ENCODE measurements at regions not wholly inside any gene's neighbourhood (a gene's known extent, or its start where the extent isn't known, plus 50 kb on each side); places are given as distances from the start of the nearest gene placed in this dataset.
"Not testable (repeated sequence)": the region's sequence is repeated elsewhere in the genome, so short reads cannot be mapped to it uniquely, and the experiment has no call there.

GRCh38 chr18:22822841-22823508 lies 110.2 kb upstream of the RBBP8 start:
- H3K4me1 Mint-ChIP-seq = no peaks in the 10 kb centered on the region
- no peak overlapping the region for H3K27ac ChIP-seq (ENCODE audit: insufficient read depth, low read length, poor library complexity, severe bottlenecking)
- no peaks in the 10 kb centered on the region for H3K9me3 ChIP-seq (ENCODE audit: control insufficient read depth in 2 of 2, low read length in 2 of 2)
- no peak for ATAC-seq (ENCODE audit: low read depth in 2 of 2)
- no peak overlapping the region for H3K4me3 Mint-ChIP-seq
- peaks cover 19% of the 10 kb centered on the region for H3K27me3 Mint-ChIP-seq
- DNase-seq = no peak
- H3K4me1 ChIP-seq (ENCODE audit: control insufficient read depth, insufficient read depth, low read length, poor library complexity, severe bottlenecking) = no peaks in the 10 kb centered on the region
- no peak overlapping the region for H3K27ac Mint-ChIP-seq
- H3K36me3 ChIP-seq (ENCODE audit: control insufficient read depth, insufficient read depth, low read length) = no peaks in the 10 kb centered on the region
- H3K9me3 Mint-ChIP-seq = peaks cover 0 to 3% (median 0%) of the 10 kb centered on the region in 7 donors
- H3K27me3 ChIP-seq (ENCODE audit: control insufficient read depth, insufficient read depth, low read length) = peaks cover 12% of the 10 kb centered on the region
- no peak overlapping the region for H3K4me3 ChIP-seq (ENCODE audit: low read depth, low read length)
- H3K36me3 Mint-ChIP-seq = no peaks in the 10 kb centered on the region

DNA sequence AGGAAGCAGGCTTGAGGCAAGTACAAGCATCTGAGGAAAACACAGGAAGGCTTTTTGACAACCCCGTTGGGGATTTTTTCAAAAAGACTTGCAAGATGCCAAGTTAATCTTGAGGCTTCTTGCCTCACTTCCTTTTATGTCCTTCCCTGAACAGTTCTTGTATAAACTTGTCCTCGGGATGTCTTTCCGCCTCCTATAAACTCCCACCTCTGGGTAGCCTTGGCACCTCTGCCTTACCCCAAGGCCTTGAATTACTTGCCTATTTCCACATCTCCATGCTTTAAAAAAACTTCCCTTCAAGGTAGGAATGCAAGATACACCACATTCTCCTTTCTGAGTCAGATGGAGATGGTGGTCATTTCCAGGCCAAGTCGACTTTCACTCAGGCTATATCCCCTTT lies 106.4 kb upstream of the RBBP8 start:
- Histone ChIP-seq H3K27me3 (ENCODE audit: control insufficient read depth, insufficient read depth, low read length) (peaks cover 13% of the 10 kb centered on the region), H3K4me3 (ENCODE audit: low read depth, low read length) (no peak overlapping the region), H3K36me3 (ENCODE audit: control insufficient read depth, insufficient read depth, low read length) (no peaks in the 10 kb centered on the region), H3K27ac (ENCODE audit: insufficient read depth, low read length, poor library complexity, severe bottlenecking) (no peak overlapping the region), H3K4me1 (ENCODE audit: control insufficient read depth, insufficient read depth, low read length, poor library complexity, severe bottlenecking) (no peaks in the 10 kb centered on the region), H3K9me3 (ENCODE audit: control insufficient read depth in 2 of 2, low read length in 2 of 2) (no peaks in the 10 kb centered on the region)
- Mint-ChIP-seq H3K27ac (no peak overlapping the region), H3K27me3 (peaks cover 34% of the 10 kb centered on the region), H3K36me3 (no peaks in the 10 kb centered on the region), H3K9me3 (peaks cover 0 to 3% (median 0%) of the 10 kb centered on the region in 7 donors), H3K4me3 (no peak overlapping the region), H3K4me1 (peaks cover 0 to 1% (median 0%) of the 10 kb centered on the region in 4 donors)
- DNase-seq (no peak), ATAC-seq (ENCODE audit: low read depth in 2 of 2) (no peak)

DNA sequence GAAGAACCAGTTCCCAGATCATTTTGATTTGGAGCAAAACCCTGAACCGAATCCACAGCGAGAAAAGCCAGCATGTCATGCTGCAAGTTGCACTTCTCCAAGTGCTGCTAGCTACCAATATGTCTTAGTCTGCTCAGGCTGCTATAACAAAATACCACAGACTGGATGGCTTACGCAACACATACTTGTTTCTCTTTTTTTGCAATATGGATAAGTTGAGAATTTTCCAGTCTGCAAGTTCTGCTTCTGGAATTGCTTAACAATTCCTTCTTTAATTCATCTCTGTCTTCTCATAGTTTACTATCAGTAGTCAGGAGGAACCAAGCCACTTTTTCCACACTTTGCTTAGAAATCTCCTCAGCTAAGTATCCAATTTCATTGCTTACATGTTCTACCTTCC lies 105.9 kb upstream of the RBBP8 start:
- H3K36me3 ChIP-seq (ENCODE audit: control insufficient read depth, insufficient read depth, low read length) = no peaks in the 10 kb centered on the region
- H3K4me3 Mint-ChIP-seq = no peak overlapping the region
- H3K27ac Mint-ChIP-seq = no peak overlapping the region
- no peaks in the 10 kb centered on the region for H3K36me3 Mint-ChIP-seq
- ATAC-seq (ENCODE audit: low read depth in 2 of 2) (no peak), DNase-seq (no peak)
- peaks cover 13% of the 10 kb centered on the region for H3K27me3 ChIP-seq (ENCODE audit: control insufficient read depth, insufficient read depth, low read length)
- H3K4me1 Mint-ChIP-seq = peaks cover 0 to 1% (median 0%) of the 10 kb centered on the region in 4 donors
- no peak overlapping the region for H3K4me3 ChIP-seq (ENCODE audit: low read depth, low read length)
- no peaks in the 10 kb centered on the region for H3K4me1 ChIP-seq (ENCODE audit: control insufficient read depth, insufficient read depth, low read length, poor library complexity, severe bottlenecking)
- no peaks in the 10 kb centered on the region for H3K9me3 ChIP-seq (ENCODE audit: control insufficient read depth in 2 of 2, low read length in 2 of 2)
- H3K27ac ChIP-seq (ENCODE audit: insufficient read depth, low read length, poor library complexity, severe bottlenecking) = no peak overlapping the region
- H3K9me3 Mint-ChIP-seq = peaks cover 0 to 3% (median 0%) of the 10 kb centered on the region in 7 donors
- H3K27me3 Mint-ChIP-seq = peaks cover 35% of the 10 kb centered on the region

- no peak overlapping the region for H3K27ac Mint-ChIP-seq
- no peaks in the 10 kb centered on the region for H3K4me1 ChIP-seq (ENCODE audit: control insufficient read depth, insufficient read depth, low read length, poor library complexity, severe bottlenecking)
- H3K9me3 Mint-ChIP-seq = peaks cover 0 to 3% (median 0%) of the 10 kb centered on the region in 7 donors
- ATAC-seq (ENCODE audit: low read depth in 2 of 2) = no peak
- H3K27me3 ChIP-seq (ENCODE audit: control insufficient read depth, insufficient read depth, low read length) = peaks cover 10% of the 10 kb centered on the region
- H3K36me3 Mint-ChIP-seq = no peaks in the 10 kb centered on the region
- H3K27me3 Mint-ChIP-seq = peaks cover 35% of the 10 kb centered on the region
- no peak overlapping the region for H3K27ac ChIP-seq (ENCODE audit: insufficient read depth, low read length, poor library complexity, severe bottlenecking)
- H3K9me3 ChIP-seq (ENCODE audit: control insufficient read depth in 2 of 2, low read length in 2 of 2) = no peaks in the 10 kb centered on the region
- H3K36me3 ChIP-seq (ENCODE audit: control insufficient read depth, insufficient read depth, low read length) = no peaks in the 10 kb centered on the region
- no peak overlapping the region for H3K4me3 Mint-ChIP-seq
- no peak for DNase-seq
- H3K4me1 Mint-ChIP-seq = peaks cover 0 to 1% (median 0%) of the 10 kb centered on the region in 4 donors
- no peak overlapping the region for H3K4me3 ChIP-seq (ENCODE audit: low read depth, low read length)
Observed at GRCh38 chr18:22827741-22828140, 105.4 kb upstream of the RBBP8 start.

- Mint-ChIP-seq H3K4me3 (no peak overlapping the region), H3K4me1 (peaks cover 0 to 1% (median 0%) of the 10 kb centered on the region in 4 donors), H3K36me3 (no peaks in the 10 kb centered on the region), H3K27ac (no peak overlapping the region), H3K9me3 (peaks cover 0 to 3% (median 0%) of the 10 kb centered on the region in 7 donors), H3K27me3 (peaks cover 35% of the 10 kb centered on the region)
- no peaks in the 10 kb centered on the region for H3K9me3 ChIP-seq (ENCODE audit: control insufficient read depth in 2 of 2, low read length in 2 of 2)
- no peak overlapping the region for H3K27ac ChIP-seq (ENCODE audit: insufficient read depth, low read length, poor library complexity, severe bottlenecking)
- H3K36me3 ChIP-seq (ENCODE audit: control insufficient read depth, insufficient read depth, low read length) = no peaks in the 10 kb centered on the region
- H3K4me3 ChIP-seq (ENCODE audit: low read depth, low read length) = no peak overlapping the region
- H3K4me1 ChIP-seq (ENCODE audit: control insufficient read depth, insufficient read depth, low read length, poor library complexity, severe bottlenecking) = no peaks in the 10 kb centered on the region
- ATAC-seq (ENCODE audit: low read depth in 2 of 2) (no peak), DNase-seq (no peak)
- H3K27me3 ChIP-seq (ENCODE audit: control insufficient read depth, insufficient read depth, low read length) = peaks cover 12% of the 10 kb centered on the region
Observed at GRCh38 chr18:22828171-22828570, 105.0 kb upstream of the RBBP8 start.

GRCh38 chr18:22828583-22828982 lies 104.5 kb upstream of the RBBP8 start:
- H3K27me3 ChIP-seq (ENCODE audit: control insufficient read depth, insufficient read depth, low read length); DNase-seq; H3K36me3 Mint-ChIP-seq; H3K36me3 ChIP-seq (ENCODE audit: control insufficient read depth, insufficient read depth, low read length); H3K4me3 Mint-ChIP-seq; H3K27ac Mint-ChIP-seq; H3K4me3 ChIP-seq (ENCODE audit: low read depth, low read length); H3K27ac ChIP-seq (ENCODE audit: insufficient read depth, low read length, poor library complexity, severe bottlenecking); H3K9me3 ChIP-seq (ENCODE audit: control insufficient read depth in 2 of 2, low read length in 2 of 2); H3K4me1 Mint-ChIP-seq; ATAC-seq (ENCODE audit: low read depth in 2 of 2); H3K9me3 Mint-ChIP-seq; H3K4me1 ChIP-seq (ENCODE audit: control insufficient read depth, insufficient read depth, low read length, poor library complexity, severe bottlenecking): not testable (repeated sequence)
- H3K27me3 Mint-ChIP-seq = peaks cover 39% of the 10 kb centered on the region

GRCh38 chr18:22829781-22830180 lies 103.3 kb upstream of the RBBP8 start:
- Mint-ChIP-seq H3K9me3 (peaks cover 0 to 3% (median 0%) of the 10 kb centered on the region in 7 donors), H3K27ac (no peak overlapping the region), H3K4me1 (peaks cover 0 to 1% (median 0%) of the 10 kb centered on the region in 4 donors), H3K27me3 (peaks cover 46% of the 10 kb centered on the region), H3K4me3 (no peak overlapping the region), H3K36me3 (no peaks in the 10 kb centered on the region)
- Histone ChIP-seq H3K4me3 (ENCODE audit: low read depth, low read length) (no peak overlapping the region), H3K9me3 (ENCODE audit: control insufficient read depth in 2 of 2, low read length in 2 of 2) (no peaks in the 10 kb centered on the region), H3K27ac (ENCODE audit: insufficient read depth, low read length, poor library complexity, severe bottlenecking) (no peak overlapping the region), H3K27me3 (ENCODE audit: control insufficient read depth, insufficient read depth, low read length) (peaks cover 8% of the 10 kb centered on the region), H3K36me3 (ENCODE audit: control insufficient read depth, insufficient read depth, low read length) (no peaks in the 10 kb centered on the region), H3K4me1 (ENCODE audit: control insufficient read depth, insufficient read depth, low read length, poor library complexity, severe bottlenecking) (no peaks in the 10 kb centered on the region)
- DNase-seq (no peak), ATAC-seq (ENCODE audit: low read depth in 2 of 2) (no peak)

DNA sequence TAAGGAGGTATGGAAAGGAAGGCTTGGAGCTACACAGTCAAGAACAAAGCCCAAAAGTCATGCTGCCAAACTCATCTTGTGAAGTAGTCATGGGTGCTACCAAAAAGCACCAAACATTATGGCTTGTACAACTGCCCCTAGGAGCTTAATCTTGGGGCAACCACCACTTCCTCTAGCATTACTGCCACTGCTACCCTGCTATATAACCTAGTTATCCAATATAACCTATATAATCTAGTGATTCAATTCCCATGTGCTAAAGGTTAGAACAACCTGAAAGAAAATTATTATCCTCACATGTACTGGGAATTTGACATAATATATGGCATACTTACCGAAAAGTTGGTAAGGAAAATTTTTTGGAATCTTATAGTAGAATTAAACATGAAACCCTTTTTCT lies 102.6 kb upstream of the RBBP8 start:
- ATAC-seq (ENCODE audit: low read depth in 2 of 2) (no peak), DNase-seq (no peak)
- Histone ChIP-seq H3K27me3 (ENCODE audit: control insufficient read depth, insufficient read depth, low read length) (peaks cover 8% of the 10 kb centered on the region), H3K27ac (ENCODE audit: insufficient read depth, low read length, poor library complexity, severe bottlenecking) (no peak overlapping the region), H3K4me3 (ENCODE audit: low read depth, low read length) (no peak overlapping the region), H3K9me3 (ENCODE audit: control insufficient read depth in 2 of 2, low read length in 2 of 2) (no peaks in the 10 kb centered on the region), H3K36me3 (ENCODE audit: control insufficient read depth, insufficient read depth, low read length) (no peaks in the 10 kb centered on the region), H3K4me1 (ENCODE audit: control insufficient read depth, insufficient read depth, low read length, poor library complexity, severe bottlenecking) (no peaks in the 10 kb centered on the region)
- Mint-ChIP-seq H3K4me1 (peaks cover 0 to 1% (median 0%) of the 10 kb centered on the region in 4 donors), H3K9me3 (peaks cover 0 to 3% (median 0%) of the 10 kb centered on the region in 7 donors), H3K27ac (no peak overlapping the region), H3K36me3 (no peaks in the 10 kb centered on the region), H3K4me3 (no peak overlapping the region), H3K27me3 (peaks cover 49% of the 10 kb centered on the region)
